ENCODE measurements at regions not wholly inside any gene's neighbourhood (a gene's known extent, or its start where the extent isn't known, plus 50 kb on each side); places are given as distances from the start of the nearest gene placed in this dataset.

DNA sequence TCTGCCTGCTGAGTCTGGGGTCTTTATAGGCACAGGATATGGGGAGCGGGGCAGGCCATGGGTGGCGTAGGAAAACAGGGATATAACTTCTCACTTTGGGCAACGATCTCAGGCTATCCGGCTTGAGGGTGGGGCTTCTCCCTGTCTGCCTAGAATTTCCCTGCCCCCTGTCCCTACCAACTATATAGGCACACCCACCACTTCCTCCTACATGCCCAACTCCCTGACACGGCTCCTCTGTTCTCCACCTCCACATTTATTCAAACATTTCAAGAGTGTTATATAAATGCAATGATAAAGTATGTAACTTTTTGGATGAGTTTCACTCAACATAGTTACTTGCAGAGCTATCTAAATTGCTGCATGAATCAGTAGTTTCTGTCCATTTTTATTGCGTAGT lies 363.2 kb upstream of the RORB start:
- ATAC-seq (ENCODE audit: low FRiP score in 2 of 2) = no peak
- no peaks in the 10 kb centered on the region for H3K9me3 ChIP-seq
- TF ChIP-seq EP300 (IDR thresholded peaks at IDR 0.05) = no peak
- TF ChIP-seq, protein P1, sequence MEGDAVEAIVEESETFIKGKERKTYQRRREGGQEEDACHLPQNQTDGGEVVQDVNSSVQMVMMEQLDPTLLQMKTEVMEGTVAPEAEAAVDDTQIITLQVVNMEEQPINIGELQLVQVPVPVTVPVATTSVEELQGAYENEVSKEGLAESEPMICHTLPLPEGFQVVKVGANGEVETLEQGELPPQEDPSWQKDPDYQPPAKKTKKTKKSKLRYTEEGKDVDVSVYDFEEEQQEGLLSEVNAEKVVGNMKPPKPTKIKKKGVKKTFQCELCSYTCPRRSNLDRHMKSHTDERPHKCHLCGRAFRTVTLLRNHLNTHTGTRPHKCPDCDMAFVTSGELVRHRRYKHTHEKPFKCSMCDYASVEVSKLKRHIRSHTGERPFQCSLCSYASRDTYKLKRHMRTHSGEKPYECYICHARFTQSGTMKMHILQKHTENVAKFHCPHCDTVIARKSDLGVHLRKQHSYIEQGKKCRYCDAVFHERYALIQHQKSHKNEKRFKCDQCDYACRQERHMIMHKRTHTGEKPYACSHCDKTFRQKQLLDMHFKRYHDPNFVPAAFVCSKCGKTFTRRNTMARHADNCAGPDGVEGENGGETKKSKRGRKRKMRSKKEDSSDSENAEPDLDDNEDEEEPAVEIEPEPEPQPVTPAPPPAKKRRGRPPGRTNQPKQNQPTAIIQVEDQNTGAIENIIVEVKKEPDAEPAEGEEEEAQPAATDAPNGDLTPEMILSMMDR (IDR thresholded peaks at IDR 0.05) = no peak
- TF ChIP-seq POLR2AphosphoS5 (IDR thresholded peaks at IDR 0.05) = no peak
- TF ChIP-seq POLR2A (IDR thresholded peaks at IDR 0.05) = no peak
- H3K4me3 ChIP-seq = no peak overlapping the region
- 81 to 87% methylated on average over 6 of the region's 6 CpGs for whole genome bisulfite sequencing, 2 donors
- no peaks in the 10 kb centered on the region for H3K4me1 ChIP-seq
- no peaks in the 10 kb centered on the region for H3K36me3 ChIP-seq
- no peaks in the 10 kb centered on the region for H3K27me3 ChIP-seq
- no peak for DNase-seq
- no peak overlapping the region for H3K27ac ChIP-seq

DNA sequence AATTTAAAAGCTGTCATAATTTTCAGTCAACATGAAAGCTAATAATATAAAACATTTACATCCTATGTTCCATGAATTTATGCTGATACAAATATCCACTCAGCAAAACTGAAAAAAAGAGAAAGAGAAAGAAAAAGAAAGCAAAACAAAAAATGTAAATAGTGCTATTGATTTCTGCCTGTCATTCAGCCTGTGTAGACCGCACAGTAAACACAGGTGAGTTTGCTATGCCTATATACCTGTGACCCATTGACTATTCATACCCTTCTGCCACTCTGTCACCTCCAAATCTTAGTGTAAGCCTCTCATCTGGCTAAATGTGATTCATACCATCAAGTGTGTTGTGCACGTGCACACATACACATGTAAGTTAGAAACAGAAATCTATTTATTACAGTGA lies 359.0 kb upstream of the RORB start:
- WGBS, 2 donors = 71 to 80% methylated on average over 2 of the region's 2 CpGs
- Histone ChIP-seq H3K27ac (no peak overlapping the region), H3K9me3 (no peaks in the 10 kb centered on the region), H3K4me1 (no peaks in the 10 kb centered on the region), H3K27me3 (no peaks in the 10 kb centered on the region), H3K4me3 (no peak overlapping the region), H3K36me3 (no peaks in the 10 kb centered on the region)
- DNase-seq (no peak), ATAC-seq (ENCODE audit: low FRiP score in 2 of 2) (no peak)
- TF ChIP-seq POLR2AphosphoS5 (IDR thresholded peaks at IDR 0.05) (no peak), POLR2A (IDR thresholded peaks at IDR 0.05) (no peak), EP300 (IDR thresholded peaks at IDR 0.05) (no peak)
- TF ChIP-seq, protein P1 (IDR thresholded peaks at IDR 0.05) = no peak

DNA sequence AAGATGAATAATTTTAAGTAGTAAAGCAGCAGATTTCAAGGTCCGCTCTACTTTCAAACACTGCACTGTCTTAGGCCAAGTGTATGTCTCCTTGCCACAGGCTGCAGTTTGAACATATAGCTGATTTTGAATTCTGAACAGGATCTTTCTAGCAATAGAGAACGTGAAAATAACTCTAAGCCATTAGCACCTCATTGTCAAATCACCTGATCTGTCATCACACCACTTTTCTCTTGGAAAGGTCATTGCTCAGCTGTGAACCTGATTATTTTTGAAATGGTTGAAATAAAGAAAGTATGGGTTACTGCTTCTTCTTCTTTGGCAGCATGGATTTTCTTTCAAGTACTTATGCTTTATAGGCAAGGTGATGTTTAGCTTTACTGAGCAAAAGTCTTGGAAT lies 357.0 kb upstream of the RORB start:
- TF ChIP-seq, protein P1 (IDR thresholded peaks at IDR 0.05) = no peak
- TF ChIP-seq POLR2A (IDR thresholded peaks at IDR 0.05) = no peak
- no peak for TF ChIP-seq EP300 (IDR thresholded peaks at IDR 0.05)
- no peak for TF ChIP-seq POLR2AphosphoS5 (IDR thresholded peaks at IDR 0.05)
- DNase-seq (no peak), ATAC-seq (ENCODE audit: low FRiP score in 2 of 2) (no peak)
- no peaks in the 10 kb centered on the region for H3K9me3 ChIP-seq
- H3K27ac ChIP-seq = no peak overlapping the region
- no peaks in the 10 kb centered on the region for H3K27me3 ChIP-seq
- H3K4me3 ChIP-seq = no peak overlapping the region
- no peaks in the 10 kb centered on the region for H3K36me3 ChIP-seq
- 51 to 72% methylated on average over 2 of the region's 2 CpGs for WGBS, 2 donors
- no peaks in the 10 kb centered on the region for H3K4me1 ChIP-seq

DNA sequence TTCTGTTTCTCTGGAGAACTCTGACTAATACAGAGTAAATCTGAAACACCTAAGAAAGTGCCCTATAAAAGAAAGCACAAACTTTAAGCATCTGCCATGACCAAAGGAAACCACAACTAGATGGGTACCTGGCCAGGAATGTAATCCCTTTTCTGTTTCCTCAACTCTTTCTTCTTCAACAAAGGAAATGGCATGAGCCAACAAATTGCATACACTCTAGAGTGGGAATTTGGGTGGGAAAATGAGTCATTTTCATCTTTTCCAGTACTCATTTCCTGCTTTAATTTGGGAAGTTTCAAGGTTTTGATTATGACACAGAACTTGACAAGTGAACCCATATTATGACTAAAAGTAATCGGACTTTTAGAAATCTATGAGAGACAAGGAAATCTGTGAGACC lies 349.2 kb upstream of the RORB start:
- Histone ChIP-seq H3K27ac (no peak overlapping the region), H3K4me1 (no peaks in the 10 kb centered on the region), H3K4me3 (no peak overlapping the region), H3K36me3 (no peaks in the 10 kb centered on the region), H3K27me3 (no peaks in the 10 kb centered on the region), H3K9me3 (no peaks in the 10 kb centered on the region)
- no peak for DNase-seq
- 94 to 96% methylated on average over 1 of the region's 1 CpG for WGBS, 2 donors
- ATAC-seq (ENCODE audit: low FRiP score in 2 of 2) = no peak
- TF ChIP-seq POLR2A (IDR thresholded peaks at IDR 0.05) = no peak
- TF ChIP-seq EP300 (IDR thresholded peaks at IDR 0.05) = no peak
- TF ChIP-seq, protein P1 (IDR thresholded peaks at IDR 0.05) = no peak
- TF ChIP-seq POLR2AphosphoS5 (IDR thresholded peaks at IDR 0.05) = no peak

DNA sequence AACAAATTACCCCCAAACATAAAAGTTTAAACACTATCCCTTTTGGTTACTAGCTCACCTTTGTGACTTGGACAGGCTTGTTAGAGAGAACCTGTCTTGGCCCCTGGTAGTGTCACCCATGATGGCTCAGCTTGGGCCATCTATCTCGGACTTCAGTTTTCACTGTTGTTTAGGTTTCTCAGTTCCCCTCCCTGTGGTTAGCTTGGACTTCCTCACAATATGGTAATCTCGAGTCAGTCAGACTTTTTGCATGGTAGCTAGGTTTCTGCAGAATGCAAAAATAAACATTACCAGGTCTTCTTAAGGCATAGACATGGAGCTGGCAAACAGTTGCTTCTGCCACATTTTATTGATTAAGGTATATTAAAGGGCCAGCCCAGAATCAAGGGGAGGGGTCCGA lies 324.3 kb upstream of the RORB start:
- Histone ChIP-seq H3K9me3 (no peaks in the 10 kb centered on the region), H3K4me1 (no peaks in the 10 kb centered on the region), H3K36me3 (no peaks in the 10 kb centered on the region), H3K27ac (no peak overlapping the region), H3K27me3 (no peaks in the 10 kb centered on the region), H3K4me3 (no peak overlapping the region)
- DNase-seq = no peak
- ATAC-seq (ENCODE audit: low FRiP score in 2 of 2) = no peak
- 62% methylated on average over 3 of the region's 3 CpGs for WGBS, 2 donors
- no peak for TF ChIP-seq POLR2AphosphoS5 (IDR thresholded peaks at IDR 0.05)
- no peak for TF ChIP-seq EP300 (IDR thresholded peaks at IDR 0.05)
- TF ChIP-seq POLR2A (IDR thresholded peaks at IDR 0.05) = no peak
- TF ChIP-seq, protein P1 (IDR thresholded peaks at IDR 0.05) = no peak

All from upper lobe of left lung (tissue), 6 donors.